Keratinocyte (primary cell): ENCODE measurements at regions not wholly inside any gene's neighbourhood (a gene's known extent, or its start where the extent isn't known, plus 50 kb on each side); places are given as distances from the start of the nearest gene placed in this dataset.

Experiments
- DNase-seq: peaks from one replicate; pipeline ENCODE4 v3.0.0-alpha.2; 2011; ENCODE audit warnings: low read depth, missing footprints, low spot score
- FAIRE-seq: peaks from 2 replicates; lab custom pipeline; 2011; peaks lifted over from hg19 to GRCh38; lab: Jason Lieb, UNC
- H2AFZ ChIP-seq: 2 replicates; pipeline ENCODE4 v1.6.0; 2012; ENCODE audit warnings: low read length, control low read depth, inconsistent platforms; ENCODE audit not compliant: control insufficient read depth
- H3K27ac ChIP-seq: 2 replicates; pipeline ENCODE4 v1.5.1; 2011; ENCODE audit warnings: low read length; ENCODE audit not compliant: control insufficient read depth, insufficient read depth
- H3K27me3 ChIP-seq: 3 replicates; pipeline ENCODE4 v1.6.0; 2011; ENCODE audit warnings: low read length; ENCODE audit not compliant: control insufficient read depth, insufficient read depth; ENCODE audit errors: extremely low read depth
- H3K36me3 ChIP-seq, 2 experiments: 2 replicates in 1 of 2; 3 replicates in 1 of 2; pipeline ENCODE4 v1.5.1; 2011; ENCODE audit warnings: low read length in 2 of 2, mild to moderate bottlenecking in 1 of 2; ENCODE audit not compliant: control insufficient read depth in 2 of 2, insufficient read depth in 2 of 2; ENCODE audit errors: extremely low read depth in 1 of 2
- H3K4me1 ChIP-seq: 3 replicates; pipeline ENCODE4 v1.5.1; 2011; ENCODE audit warnings: low read length; ENCODE audit not compliant: control insufficient read depth, insufficient read depth; ENCODE audit errors: extremely low read depth
- H3K4me2 ChIP-seq: 3 replicates; pipeline ENCODE4 v1.6.0; 2011; ENCODE audit warnings: low read depth, low read length; ENCODE audit not compliant: control insufficient read depth, insufficient read depth; ENCODE audit errors: extremely low read depth
- H3K4me3 ChIP-seq, 3 experiments: fragments of 200-600 bp in 1 of 3; sonication (generic) in 1 of 3; 2 replicates in 2 of 3; 3 replicates in 1 of 3; pipeline ENCODE4 v1.5.1; 2011 to 2016; ENCODE audit warnings: low read length in 3 of 3, mild to moderate bottlenecking in 3 of 3, control low read depth in 2 of 3, inconsistent platforms in 1 of 3, low read depth in 1 of 3, mixed read lengths in 1 of 3, mixed run types in 1 of 3, moderate library complexity in 1 of 3; ENCODE audit not compliant: control insufficient read depth in 2 of 3, insufficient read depth in 2 of 3; ENCODE audit errors: extremely low read depth in 1 of 3
- H3K79me2 ChIP-seq: 2 replicates; pipeline ENCODE4 v1.6.0; 2012; ENCODE audit warnings: low read length; ENCODE audit not compliant: control insufficient read depth, insufficient read depth
- H3K9ac ChIP-seq: 3 replicates; pipeline ENCODE4 v1.6.0; 2011; ENCODE audit warnings: low read length; ENCODE audit not compliant: control insufficient read depth, insufficient read depth; ENCODE audit errors: extremely low read depth
- H3K9me1 ChIP-seq: 3 replicates; pipeline ENCODE4 v1.6.0; 2011; ENCODE audit warnings: low read length; ENCODE audit not compliant: control insufficient read depth, insufficient read depth; ENCODE audit errors: extremely low read depth
- H3K9me3 ChIP-seq: 2 replicates; pipeline ENCODE4 v1.5.1; 2012; ENCODE audit warnings: low read depth, low read length; ENCODE audit not compliant: control insufficient read depth
- H4K20me1 ChIP-seq: 3 replicates; pipeline ENCODE4 v1.6.0; 2011; ENCODE audit warnings: low read length; ENCODE audit not compliant: control insufficient read depth, insufficient read depth; ENCODE audit errors: extremely low read depth
- EZH2 ChIP-seq: IDR thresholded peaks from one replicate; pipeline ENCODE4 v1.6.1; 2012; ENCODE audit warnings: inconsistent platforms, mild to moderate bottlenecking, low read length, moderate library complexity
- dilution Hi-C: fragments of 300-500 bp; cut with MboI; formaldehyde crosslinking; loops from one replicate; pipeline ENCODE4 v1.7.0; 2020; ENCODE audit warnings: low sequenced_read_pairs; ENCODE audit not compliant: extremely low pct_ligation_motif_present
- TF ChIP-seq, protein P1 (sequence below), 3 experiments: IDR thresholded peaks in 1 of 3; conservative IDR thresholded peaks in 1 of 3; optimal IDR thresholded peaks in 1 of 3; 2 replicates in 2 of 3; 3 replicates in 1 of 3; pipeline versions ENCODE3 to v1.5.1; 2011; ENCODE audit warnings: low read length in 3 of 3, mild to moderate bottlenecking in 3 of 3, moderate library complexity in 2 of 3, control low read depth in 1 of 3, inconsistent platforms in 1 of 3; ENCODE audit not compliant: insufficient read depth in 2 of 3; ENCODE audit errors: extremely low read depth in 1 of 3

DNA sequence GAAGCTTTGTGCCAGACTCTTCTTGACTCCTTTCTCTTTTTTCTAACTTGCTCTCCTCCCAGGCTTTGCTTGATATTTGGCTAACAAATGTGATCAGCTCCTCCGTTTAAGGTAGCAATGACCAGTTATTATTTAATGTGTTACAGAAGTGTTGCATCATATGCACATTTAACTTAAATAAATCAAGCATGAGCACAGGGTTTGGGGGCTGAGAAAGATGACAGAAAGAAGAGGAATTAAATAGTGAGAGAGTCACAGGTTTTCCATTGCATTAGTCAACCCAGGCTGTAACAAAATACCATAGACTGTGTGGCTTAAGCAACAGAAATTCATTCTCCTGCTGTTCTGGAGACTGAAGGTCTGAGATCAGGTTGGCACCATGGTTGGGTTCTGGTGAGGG, 343.8 kb downstream of the RPRM start:
- Histone ChIP-seq H3K4me1 (no peaks in the 10 kb centered on the region), H3K27ac (no peak overlapping the region), H3K79me2 (no peaks in the 10 kb centered on the region), H3K9me1 (no peaks in the 10 kb centered on the region), H2AFZ (no peak overlapping the region), H3K4me2 (no peak overlapping the region), H4K20me1 (no peaks in the 10 kb centered on the region), H3K4me3 (no peak overlapping the region), H3K9me3 (no peaks in the 10 kb centered on the region), H3K36me3 (no peaks in the 10 kb centered on the region), H3K27me3 (no peaks in the 10 kb centered on the region), H3K9ac (no peak overlapping the region)
- dilution Hi-C loops = no loop called here
- DNase-seq (no peak), FAIRE-seq (no peak)
- TF ChIP-seq, protein P1, sequence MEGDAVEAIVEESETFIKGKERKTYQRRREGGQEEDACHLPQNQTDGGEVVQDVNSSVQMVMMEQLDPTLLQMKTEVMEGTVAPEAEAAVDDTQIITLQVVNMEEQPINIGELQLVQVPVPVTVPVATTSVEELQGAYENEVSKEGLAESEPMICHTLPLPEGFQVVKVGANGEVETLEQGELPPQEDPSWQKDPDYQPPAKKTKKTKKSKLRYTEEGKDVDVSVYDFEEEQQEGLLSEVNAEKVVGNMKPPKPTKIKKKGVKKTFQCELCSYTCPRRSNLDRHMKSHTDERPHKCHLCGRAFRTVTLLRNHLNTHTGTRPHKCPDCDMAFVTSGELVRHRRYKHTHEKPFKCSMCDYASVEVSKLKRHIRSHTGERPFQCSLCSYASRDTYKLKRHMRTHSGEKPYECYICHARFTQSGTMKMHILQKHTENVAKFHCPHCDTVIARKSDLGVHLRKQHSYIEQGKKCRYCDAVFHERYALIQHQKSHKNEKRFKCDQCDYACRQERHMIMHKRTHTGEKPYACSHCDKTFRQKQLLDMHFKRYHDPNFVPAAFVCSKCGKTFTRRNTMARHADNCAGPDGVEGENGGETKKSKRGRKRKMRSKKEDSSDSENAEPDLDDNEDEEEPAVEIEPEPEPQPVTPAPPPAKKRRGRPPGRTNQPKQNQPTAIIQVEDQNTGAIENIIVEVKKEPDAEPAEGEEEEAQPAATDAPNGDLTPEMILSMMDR (optimal IDR thresholded peaks at IDR 0.05 in 1 of 3, IDR thresholded peaks at IDR 0.05 in 1 of 3, conservative IDR thresholded peaks at IDR 0.05 in 1 of 3; ENCODE audit: extremely low read depth in 1 of 3, insufficient read depth in 2 of 3, low read length in 3 of 3) = no peak
- no peak for TF ChIP-seq EZH2

- dilution Hi-C loops = no loop called here
- FAIRE-seq = no peak
Measured at GRCh38 chr2:153133716-153134115, 344.8 kb downstream of the RPRM start.

More at GRCh38 chr2:153133716-153134115, 344.8 kb downstream of the RPRM start:
- DNase-seq = no peak
- H3K36me3 ChIP-seq = no peaks in the 10 kb centered on the region
- H3K9ac ChIP-seq = no peak overlapping the region
- no peak overlapping the region for H3K4me3 ChIP-seq
- no peak overlapping the region for H2AFZ ChIP-seq
- no peaks in the 10 kb centered on the region for H3K79me2 ChIP-seq
- TF ChIP-seq EZH2 = no peak
- TF ChIP-seq, protein P1 (optimal IDR thresholded peaks at IDR 0.05 in 1 of 3, IDR thresholded peaks at IDR 0.05 in 1 of 3, conservative IDR thresholded peaks at IDR 0.05 in 1 of 3; ENCODE audit: extremely low read depth in 1 of 3, insufficient read depth in 2 of 3, low read length in 3 of 3) = no peak
- H3K27me3 ChIP-seq = no peaks in the 10 kb centered on the region
- H3K9me3 ChIP-seq = no peaks in the 10 kb centered on the region
- H3K4me2 ChIP-seq = no peak overlapping the region
- no peak overlapping the region for H3K27ac ChIP-seq
- H3K4me1 ChIP-seq = no peaks in the 10 kb centered on the region
- H4K20me1 ChIP-seq = no peaks in the 10 kb centered on the region
- no peaks in the 10 kb centered on the region for H3K9me1 ChIP-seq
